ENCODE measurements at regions not wholly inside any gene's neighbourhood (a gene's known extent, or its start where the extent isn't known, plus 50 kb on each side); places are given as distances from the start of the nearest gene placed in this dataset.
"Not testable (repeated sequence)": the region's sequence is repeated elsewhere in the genome, so short reads cannot be mapped to it uniquely, and the experiment has no call there.

GRCh38 chr4:10831727-10832408 is 147.3 kb upstream of the CLNK start:
- TF ChIP-seq POLR2A (IDR thresholded peaks at IDR 0.05) = no peak
- TF ChIP-seq, protein P1, sequence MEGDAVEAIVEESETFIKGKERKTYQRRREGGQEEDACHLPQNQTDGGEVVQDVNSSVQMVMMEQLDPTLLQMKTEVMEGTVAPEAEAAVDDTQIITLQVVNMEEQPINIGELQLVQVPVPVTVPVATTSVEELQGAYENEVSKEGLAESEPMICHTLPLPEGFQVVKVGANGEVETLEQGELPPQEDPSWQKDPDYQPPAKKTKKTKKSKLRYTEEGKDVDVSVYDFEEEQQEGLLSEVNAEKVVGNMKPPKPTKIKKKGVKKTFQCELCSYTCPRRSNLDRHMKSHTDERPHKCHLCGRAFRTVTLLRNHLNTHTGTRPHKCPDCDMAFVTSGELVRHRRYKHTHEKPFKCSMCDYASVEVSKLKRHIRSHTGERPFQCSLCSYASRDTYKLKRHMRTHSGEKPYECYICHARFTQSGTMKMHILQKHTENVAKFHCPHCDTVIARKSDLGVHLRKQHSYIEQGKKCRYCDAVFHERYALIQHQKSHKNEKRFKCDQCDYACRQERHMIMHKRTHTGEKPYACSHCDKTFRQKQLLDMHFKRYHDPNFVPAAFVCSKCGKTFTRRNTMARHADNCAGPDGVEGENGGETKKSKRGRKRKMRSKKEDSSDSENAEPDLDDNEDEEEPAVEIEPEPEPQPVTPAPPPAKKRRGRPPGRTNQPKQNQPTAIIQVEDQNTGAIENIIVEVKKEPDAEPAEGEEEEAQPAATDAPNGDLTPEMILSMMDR (IDR thresholded peaks at IDR 0.05) = no peak
- H3K9me3 ChIP-seq = no peaks in the 10 kb centered on the region
- no peaks in the 10 kb centered on the region for H3K27me3 ChIP-seq
- H3K4me1 ChIP-seq = no peaks in the 10 kb centered on the region
- WGBS, 2 donors = 60 to 63% methylated on average over 2 of the region's 2 CpGs
- H3K36me3 ChIP-seq (replicated peaks in 1 of 2; ENCODE audit: insufficient read depth in 1 of 2, low read depth in 2 of 2) = no peaks in the 10 kb centered on the region
- intact Hi-C loops (cut with DNase I) = no loop called here
- H3K4me3 ChIP-seq = no peak overlapping the region
- no peak for ATAC-seq
- no peak for DNase-seq
- no peak overlapping the region for H3K27ac ChIP-seq

DNA sequence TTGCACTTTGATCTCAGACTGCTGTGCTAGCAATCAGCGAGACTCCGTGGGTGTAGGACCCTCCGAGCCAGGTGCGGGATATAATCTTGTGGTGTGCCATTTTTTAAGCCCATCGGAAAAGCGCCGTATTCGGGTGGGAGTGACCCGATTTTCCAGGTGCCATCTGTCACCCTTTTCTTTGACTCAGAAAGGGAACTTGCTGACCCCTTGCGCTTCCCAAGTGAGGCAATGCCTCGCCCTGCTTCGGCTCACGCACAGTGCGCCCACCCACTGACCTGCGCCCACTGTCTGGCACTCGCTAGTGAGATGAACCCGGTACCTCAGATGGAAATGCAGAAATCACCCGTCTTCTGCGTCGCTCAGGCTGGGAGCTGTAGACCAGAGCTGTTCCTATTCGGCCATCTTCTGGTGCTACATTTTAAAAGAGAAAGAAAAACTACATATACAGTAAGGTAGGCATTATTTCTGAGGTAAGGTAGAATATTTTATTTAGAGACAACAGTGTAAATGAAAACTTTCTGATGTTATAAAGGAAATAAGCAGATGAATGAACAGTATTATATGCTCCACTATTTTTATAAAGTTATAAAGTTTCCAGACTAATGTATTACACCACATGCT is 144.5 kb upstream of the CLNK start:
- H3K9me3 ChIP-seq; ATAC-seq; H3K4me3 ChIP-seq; H3K27me3 ChIP-seq; intact Hi-C loops (cut with DNase I); H3K4me1 ChIP-seq; H3K27ac ChIP-seq; DNase-seq; H3K36me3 ChIP-seq (replicated peaks in 1 of 2; ENCODE audit: insufficient read depth in 1 of 2, low read depth in 2 of 2): not testable (repeated sequence)
- WGBS, 2 donors = 83 to 88% methylated on average over 21 of the region's 21 CpGs

DNA sequence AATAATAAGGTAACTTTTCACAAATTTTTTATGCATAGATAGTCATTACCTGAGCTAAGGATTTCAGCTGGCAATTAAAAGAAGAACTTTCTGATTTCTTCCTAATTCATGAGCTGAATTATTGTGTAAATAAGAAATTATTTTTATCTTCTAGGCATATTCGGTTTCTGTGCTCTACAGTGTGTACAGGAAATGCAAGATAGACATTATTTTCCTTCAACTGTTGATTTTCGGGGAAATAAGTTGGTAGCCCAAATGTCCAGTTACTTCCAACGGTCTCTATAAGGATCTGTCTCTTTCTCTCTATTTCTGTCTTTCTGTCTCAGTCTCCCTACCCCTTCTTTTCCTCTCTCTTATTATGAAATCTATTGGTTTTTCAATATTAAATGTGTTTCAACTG is 137.3 kb upstream of the CLNK start:
- no peaks in the 10 kb centered on the region for H3K4me1 ChIP-seq
- H3K4me3 ChIP-seq = no peak overlapping the region
- ATAC-seq (no peak), DNase-seq (no peak)
- H3K27ac ChIP-seq = no peak overlapping the region
- no peaks in the 10 kb centered on the region for H3K36me3 ChIP-seq (replicated peaks in 1 of 2; ENCODE audit: insufficient read depth in 1 of 2, low read depth in 2 of 2)
- TF ChIP-seq, protein P1 (IDR thresholded peaks at IDR 0.05) = no peak
- WGBS, 2 donors = 53 to 60% methylated on average over 3 of the region's 3 CpGs
- no peaks in the 10 kb centered on the region for H3K27me3 ChIP-seq
- H3K9me3 ChIP-seq = no peaks in the 10 kb centered on the region
- intact Hi-C loops (cut with DNase I) = no loop called here

DNA sequence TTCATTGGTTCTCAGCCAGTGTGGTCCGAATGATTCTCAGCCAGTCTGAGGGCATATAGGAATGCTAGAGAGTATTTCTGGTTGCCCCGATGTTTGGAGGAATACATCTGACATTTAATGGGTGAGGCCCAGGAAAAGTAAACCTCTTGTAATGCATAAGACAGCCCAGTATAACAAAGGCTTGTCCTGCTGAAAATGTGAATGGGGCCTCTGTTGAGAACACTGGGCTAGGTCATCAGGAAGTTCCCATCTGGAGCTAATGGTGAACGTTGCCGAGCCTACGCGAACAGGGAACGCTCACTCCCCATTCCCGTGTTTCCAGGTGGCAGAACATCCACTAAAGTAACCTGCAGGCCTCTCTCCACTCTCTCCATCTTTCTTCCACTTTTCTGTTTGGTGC is 132.0 kb upstream of the CLNK start:
- WGBS, 2 donors = 75 to 92% methylated on average over 8 of the region's 8 CpGs

GRCh38 chr4:10811991-10812390 is 127.4 kb upstream of the CLNK start:
- Histone ChIP-seq H3K36me3 (replicated peaks in 1 of 2; ENCODE audit: insufficient read depth in 1 of 2, low read depth in 2 of 2) (no peaks in the 10 kb centered on the region), H3K27me3 (no peaks in the 10 kb centered on the region), H3K27ac (no peak overlapping the region), H3K9me3 (peaks cover 0 to 6% (median 0%) of the 10 kb centered on the region in 3 donors), H3K4me1 (no peaks in the 10 kb centered on the region), H3K4me3 (no peak overlapping the region)
- 37 to 46% methylated on average over 4 of the region's 4 CpGs for WGBS, 2 donors
- intact Hi-C loops (cut with DNase I) = no loop called here
- TF ChIP-seq, protein P1 (IDR thresholded peaks at IDR 0.05) = no peak
- no peak for TF ChIP-seq POLR2A (IDR thresholded peaks at IDR 0.05)
- ATAC-seq (no peak), DNase-seq (no peak)

More for the DNA sequence above, 132.0 kb upstream of the CLNK start:
- no peaks in the 10 kb centered on the region for H3K36me3 ChIP-seq (replicated peaks in 1 of 2; ENCODE audit: insufficient read depth in 1 of 2, low read depth in 2 of 2)
- DNase-seq (no peak), ATAC-seq (no peak)
- intact Hi-C loops (cut with DNase I) = no loop called here
- H3K27ac ChIP-seq = no peak overlapping the region
- H3K27me3 ChIP-seq = no peaks in the 10 kb centered on the region
- no peaks in the 10 kb centered on the region for H3K4me1 ChIP-seq
- TF ChIP-seq, protein P1 (IDR thresholded peaks at IDR 0.05) = no peak
- H3K9me3 ChIP-seq = no peaks in the 10 kb centered on the region
- no peak overlapping the region for H3K4me3 ChIP-seq

Data from body of pancreas (tissue), 4 donors.